MM.1S (cell line): ENCODE measurements at regions not wholly inside any gene's neighbourhood (a gene's known extent, or its start where the extent isn't known, plus 50 kb on each side); places are given as distances from the start of the nearest gene placed in this dataset.

ENCODE experiments used
- CTCF ChIP-seq: fragments of 300-600 bp; sonication (generic); IDR thresholded peaks from 2 replicates; pipeline ENCODE4 v1.5.1; 2016; ENCODE audit warnings: antibody characterized with exemption, low read length, mixed read lengths
- EZH2 ChIP-seq: fragments of 300-600 bp; sonication (generic); optimal IDR thresholded peaks from 2 replicates; pipeline ENCODE3; 2017; ENCODE audit warnings: low read depth, mild to moderate bottlenecking, antibody characterized with exemption, low read length, mixed read lengths
- EZH2phosphoT487 ChIP-seq: fragments of 300-600 bp; sonication (generic); IDR thresholded peaks from 2 replicates; pipeline ENCODE4 v1.6.1; 2018; ENCODE audit warnings: antibody characterized with exemption, low read length

DNA sequence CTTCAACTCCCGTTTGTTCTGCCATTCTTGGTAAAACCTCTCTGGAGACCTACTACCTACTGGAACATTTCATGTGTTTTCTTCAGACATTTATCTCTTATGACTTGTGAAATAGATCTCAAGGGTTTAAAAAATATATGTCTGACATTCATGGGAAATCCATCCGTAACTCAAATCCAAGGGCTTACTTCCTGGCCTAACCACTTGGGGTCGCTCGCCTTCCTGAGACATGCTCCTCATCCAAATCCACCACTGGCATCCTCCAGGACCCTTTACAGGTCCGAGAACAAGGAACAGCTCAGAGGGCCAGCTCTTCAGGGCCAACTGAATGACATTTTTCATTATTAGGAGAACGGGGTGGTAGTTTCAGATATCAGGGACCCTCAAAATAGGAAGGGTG is 235.1 kb upstream of the TUT7 start:
- TF ChIP-seq CTCF (no peak), EZH2phosphoT487 (no peak), EZH2 (no peak)
